Activated CD8-positive, alpha-beta T cell treated with anti-CD3 and anti-CD28 coated beads for 36 hours (primary cell): ENCODE measurements at regions not wholly inside any gene's neighbourhood (a gene's known extent, or its start where the extent isn't known, plus 50 kb on each side); places are given as distances from the start of the nearest gene placed in this dataset.

Source experiments
- ATAC-seq: fragments of 200-7000 bp; cut with Tn5 transposase; one replicate; pipeline ENCODE4 v1.10.0; 2021; ENCODE audit warnings: mild to moderate bottlenecking, moderate library complexity
- CTCF ChIA-PET: fragments of 350-600 bp; sonication (Branson Sonifier 250); formaldehyde crosslinking; loops from one replicate; lab custom pipeline; 2021; ENCODE audit warnings: antibody characterized with exemption; lab: Charles Lee
- POLR2A ChIA-PET: fragments of 350-600 bp; sonication (Branson Sonifier 250); formaldehyde crosslinking; loops from one replicate; lab custom pipeline; 2021; ENCODE audit warnings: antibody characterized with exemption; lab: Charles Lee
- DNase-seq: peaks from one replicate; pipeline ENCODE4 v3.0.0-alpha.2; 2020
- H3K27ac Mint-ChIP-seq: one replicate; pipeline ENCODE4 v1.8.0; 2021; ENCODE audit warnings: mild to moderate bottlenecking, mixed read lengths
- H3K27me3 Mint-ChIP-seq: one replicate; pipeline ENCODE4 v1.8.0; 2021; ENCODE audit warnings: mixed read lengths
- H3K36me3 Mint-ChIP-seq: one replicate; pipeline ENCODE4 v1.8.0; 2021; ENCODE audit warnings: low read depth, mixed read lengths
- H3K4me1 Mint-ChIP-seq: one replicate; pipeline ENCODE4 v1.8.0; 2021; ENCODE audit warnings: low read depth, mixed read lengths
- H3K4me3 Mint-ChIP-seq: one replicate; pipeline ENCODE4 v1.8.0; 2021; ENCODE audit warnings: mild to moderate bottlenecking, moderate library complexity, mixed read lengths
- H3K9me3 Mint-ChIP-seq: one replicate; pipeline ENCODE4 v1.8.0; 2021; ENCODE audit warnings: mixed read lengths
- intact Hi-C: fragments of 100-400 bp; cut with micrococcal nuclease; formaldehyde crosslinking; loops from one replicate; pipeline ENCODE4 v1.10.0; 2022
- TF ChIP-seq, protein P1 (sequence below): fragments of 200-600 bp; IDR thresholded peaks from one replicate; pipeline ENCODE4 v1.8.0; 2022; ENCODE audit warnings: antibody characterized with exemption, mild to moderate bottlenecking

DNA sequence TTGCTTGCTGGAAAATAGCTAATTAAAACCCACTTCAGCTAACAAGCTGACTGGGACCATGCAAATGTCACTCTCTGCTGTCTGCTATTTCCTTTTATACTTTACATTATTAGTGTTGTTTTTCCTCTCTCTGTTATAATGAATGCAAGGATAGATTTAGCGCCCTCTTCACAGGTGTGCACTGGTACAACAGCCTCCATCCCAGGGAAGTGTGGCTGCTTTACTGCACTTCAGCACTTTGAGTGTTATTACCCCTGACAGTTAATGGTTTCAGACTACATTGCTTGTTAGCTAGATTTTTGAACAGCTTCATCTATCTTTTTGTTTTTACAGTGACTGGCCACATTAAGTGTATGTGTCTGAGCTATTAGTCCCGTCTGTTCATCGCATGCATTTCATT is 405.7 kb downstream of the RNF144B start:
- ATAC-seq (no peak), DNase-seq (no peak)
- Mint-ChIP-seq H3K9me3 (peaks cover 8% of the 10 kb centered on the region), H3K36me3 (no peaks in the 10 kb centered on the region), H3K27ac (no peak overlapping the region), H3K4me1 (no peaks in the 10 kb centered on the region), H3K27me3 (no peaks in the 10 kb centered on the region), H3K4me3 (no peak overlapping the region)
- ChIA-PET CTCF (no interaction called here), POLR2A (no interaction called here)
- intact Hi-C loops, result no loop called here
- TF ChIP-seq, protein P1, sequence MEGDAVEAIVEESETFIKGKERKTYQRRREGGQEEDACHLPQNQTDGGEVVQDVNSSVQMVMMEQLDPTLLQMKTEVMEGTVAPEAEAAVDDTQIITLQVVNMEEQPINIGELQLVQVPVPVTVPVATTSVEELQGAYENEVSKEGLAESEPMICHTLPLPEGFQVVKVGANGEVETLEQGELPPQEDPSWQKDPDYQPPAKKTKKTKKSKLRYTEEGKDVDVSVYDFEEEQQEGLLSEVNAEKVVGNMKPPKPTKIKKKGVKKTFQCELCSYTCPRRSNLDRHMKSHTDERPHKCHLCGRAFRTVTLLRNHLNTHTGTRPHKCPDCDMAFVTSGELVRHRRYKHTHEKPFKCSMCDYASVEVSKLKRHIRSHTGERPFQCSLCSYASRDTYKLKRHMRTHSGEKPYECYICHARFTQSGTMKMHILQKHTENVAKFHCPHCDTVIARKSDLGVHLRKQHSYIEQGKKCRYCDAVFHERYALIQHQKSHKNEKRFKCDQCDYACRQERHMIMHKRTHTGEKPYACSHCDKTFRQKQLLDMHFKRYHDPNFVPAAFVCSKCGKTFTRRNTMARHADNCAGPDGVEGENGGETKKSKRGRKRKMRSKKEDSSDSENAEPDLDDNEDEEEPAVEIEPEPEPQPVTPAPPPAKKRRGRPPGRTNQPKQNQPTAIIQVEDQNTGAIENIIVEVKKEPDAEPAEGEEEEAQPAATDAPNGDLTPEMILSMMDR, result no peak

- ATAC-seq (no peak), DNase-seq (no peak)
- H3K9me3 Mint-ChIP-seq, result peaks cover 6% of the 10 kb centered on the region
- POLR2A ChIA-PET, result no interaction called here
- no peaks in the 10 kb centered on the region for H3K4me1 Mint-ChIP-seq
- H3K36me3 Mint-ChIP-seq, result no peaks in the 10 kb centered on the region
- TF ChIP-seq, protein P1, result no peak
- intact Hi-C loops, result no loop called here
- no peak overlapping the region for H3K4me3 Mint-ChIP-seq
- CTCF ChIA-PET, result no interaction called here
- H3K27ac Mint-ChIP-seq, result no peak overlapping the region
- no peaks in the 10 kb centered on the region for H3K27me3 Mint-ChIP-seq
Observed at GRCh38 chr6:18795726-18796125, 408.6 kb downstream of the RNF144B start.

- intact Hi-C loops, result loop anchor here (10.0 kb wide), 1 partner anchor 226 kb away; no protein-coding TSS in a partner anchor
- H3K9me3 Mint-ChIP-seq, result peaks cover 23% of the 10 kb centered on the region
- DNase-seq, result no peak
- ChIA-PET POLR2A (no interaction called here), CTCF (no interaction called here)
- ATAC-seq, result no peak
- TF ChIP-seq, protein P1, result no peak
- no peaks in the 10 kb centered on the region for H3K4me1 Mint-ChIP-seq
- H3K36me3 Mint-ChIP-seq, result no peaks in the 10 kb centered on the region
- H3K27ac Mint-ChIP-seq, result no peak overlapping the region
- H3K4me3 Mint-ChIP-seq, result no peak overlapping the region
- H3K27me3 Mint-ChIP-seq, result no peaks in the 10 kb centered on the region
Observed at GRCh38 chr6:18820725-18821124, 433.6 kb downstream of the RNF144B start.

GRCh38 chr6:18823782-18824386 is 436.7 kb downstream of the RNF144B start:
- TF ChIP-seq, protein P1, result peak; percentile 82
- Mint-ChIP-seq H3K27me3 (no peaks in the 10 kb centered on the region), H3K9me3 (peaks cover 34% of the 10 kb centered on the region), H3K4me1 (no peaks in the 10 kb centered on the region), H3K4me3 (no peak overlapping the region), H3K27ac (no peak overlapping the region), H3K36me3 (no peaks in the 10 kb centered on the region)
- DNase-seq, result peak; percentile 73
- CTCF ChIA-PET, result no interaction called here
- intact Hi-C loops, result loop anchor here (10.0 kb wide), 1 partner anchor 229 kb away; no protein-coding TSS in a partner anchor
- no peak for ATAC-seq
- POLR2A ChIA-PET, result no interaction called here

GRCh38 chr6:18829272-18829870 is 442.2 kb downstream of the RNF144B start:
- CTCF ChIA-PET, result interaction anchor here (0.9 kb wide), 1 partner anchor 301 kb away, joined by 3 read pairs; no protein-coding TSS in a partner anchor
- peaks cover 11% of the 10 kb centered on the region for H3K9me3 Mint-ChIP-seq
- H3K4me3 Mint-ChIP-seq, result no peak overlapping the region
- ATAC-seq, result no peak
- POLR2A ChIA-PET, result no interaction called here
- DNase-seq, result no peak
- TF ChIP-seq, protein P1, result no peak
- no peaks in the 10 kb centered on the region for H3K36me3 Mint-ChIP-seq
- intact Hi-C loops, result loop anchor here (10.0 kb wide), 1 partner anchor 235 kb away; no protein-coding TSS in a partner anchor
- no peaks in the 10 kb centered on the region for H3K27me3 Mint-ChIP-seq
- H3K4me1 Mint-ChIP-seq, result no peaks in the 10 kb centered on the region
- no peak overlapping the region for H3K27ac Mint-ChIP-seq
